Astrocyte of the cerebellum (primary cell): ENCODE measurements at regions not wholly inside any gene's neighbourhood (a gene's known extent, or its start where the extent isn't known, plus 50 kb on each side); places are given as distances from the start of the nearest gene placed in this dataset.

ENCODE experiments used
- DNase-seq: peaks from one replicate; pipeline ENCODE4 v3.0.0-alpha.2; 2011; ENCODE audit warnings: low read depth
- H3K4me3 ChIP-seq: 2 replicates; pipeline ENCODE4 v1.5.1; 2011; ENCODE audit warnings: mild to moderate bottlenecking, low read depth, low read length, moderate library complexity
- CTCF ChIP-seq: IDR thresholded peaks from 2 replicates; pipeline ENCODE4 v1.5.1; 2012; ENCODE audit warnings: low read length, low read depth, moderate library complexity, mild to moderate bottlenecking; ENCODE audit errors: missing control alignments
- in situ Hi-C: cut with HindIII; loops from 2 replicates; pipeline ENCODE4 v1.10.0; 2017; ENCODE audit warnings: low sequenced_read_pairs

DNA sequence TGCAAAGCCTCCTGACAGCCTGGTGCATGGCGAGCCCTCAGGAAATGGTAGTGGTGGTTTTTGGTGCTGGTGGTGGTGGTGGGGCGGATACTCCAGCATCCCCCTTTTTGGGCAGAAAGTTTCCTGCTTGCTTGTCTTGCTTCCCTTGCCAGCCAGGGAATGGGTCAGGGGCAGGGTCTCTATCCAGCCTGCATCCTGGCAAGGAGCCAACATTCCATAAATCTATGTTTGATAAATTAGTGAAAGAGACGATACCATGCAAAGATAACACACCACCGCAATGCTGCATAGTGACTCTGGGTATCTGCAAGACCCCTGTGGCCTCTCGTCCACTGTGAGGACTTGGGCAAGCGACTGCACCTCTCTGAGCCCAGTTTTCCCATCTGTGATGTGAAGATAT is 246.2 kb downstream of the LRFN2 start:
- no peak for TF ChIP-seq CTCF
- in situ Hi-C loops, result no loop called here
- H3K4me3 ChIP-seq, result no peak overlapping the region
- no peak for DNase-seq

DNA sequence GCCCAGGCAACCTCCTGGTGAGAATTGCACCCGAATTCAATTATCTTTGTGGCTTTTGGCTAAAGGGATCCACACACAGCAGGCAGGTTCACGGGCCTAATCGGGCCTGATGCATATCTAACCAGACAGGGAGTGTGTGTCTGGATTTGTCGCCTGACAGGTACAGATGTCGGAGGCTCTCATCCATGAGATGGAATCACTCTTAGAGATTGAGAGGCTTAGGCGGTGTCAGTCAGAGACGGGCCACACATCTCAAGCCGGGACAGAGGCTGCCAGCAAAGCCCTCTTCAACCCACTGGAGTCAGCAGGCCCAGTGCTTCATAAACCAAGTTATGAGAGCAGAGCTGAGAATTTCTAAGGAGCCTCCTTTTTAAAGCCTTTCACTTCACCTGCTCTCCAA is 247.0 kb downstream of the LRFN2 start:
- no peak for TF ChIP-seq CTCF
- in situ Hi-C loops, result no loop called here
- H3K4me3 ChIP-seq, result no peak overlapping the region
- no peak for DNase-seq

GRCh38 chr6:40338306-40338705 is 248.9 kb downstream of the LRFN2 start:
- TF ChIP-seq CTCF, result no peak
- no peak for DNase-seq
- no peak overlapping the region for H3K4me3 ChIP-seq
- in situ Hi-C loops, result no loop called here

DNA sequence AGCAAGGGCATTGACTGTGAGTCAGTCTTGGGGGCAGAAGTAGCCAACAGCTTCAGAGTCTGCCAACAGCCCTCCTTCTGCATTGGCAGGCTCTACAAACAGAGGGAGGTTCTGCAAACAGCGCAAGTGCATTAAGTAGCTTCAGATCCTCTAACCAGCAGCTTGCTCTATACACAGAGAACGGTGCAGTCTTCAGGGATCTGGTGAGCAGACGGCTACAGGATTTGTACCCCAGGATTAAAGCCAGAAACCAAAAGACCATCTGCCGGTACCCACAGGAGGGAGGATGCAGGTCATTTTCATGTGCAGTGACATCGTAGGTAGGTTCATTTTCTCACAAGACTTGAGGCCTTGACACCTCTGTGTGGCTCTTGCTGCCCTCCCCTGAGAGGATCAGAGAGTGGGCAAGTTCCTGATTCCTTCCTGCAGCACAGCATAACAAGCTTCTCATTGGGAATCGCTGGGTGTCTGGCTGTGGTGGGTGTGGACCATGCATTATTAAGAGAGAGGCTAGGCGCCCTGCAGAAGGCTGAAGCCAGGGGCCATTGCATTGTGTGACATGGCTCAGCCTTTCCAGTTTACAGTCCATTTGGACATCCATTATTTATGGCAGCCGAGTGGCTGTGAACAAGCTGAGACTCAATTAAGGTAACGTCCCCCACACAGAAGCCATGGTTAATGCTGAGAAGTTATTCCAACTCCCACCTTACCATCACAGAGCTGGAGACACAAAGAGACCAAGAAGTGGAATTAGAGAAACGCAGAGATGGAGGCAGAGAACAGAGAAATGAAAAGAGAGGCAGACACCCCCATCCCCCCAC is 250.0 kb downstream of the LRFN2 start:
- DNase-seq, result no peak

DNA sequence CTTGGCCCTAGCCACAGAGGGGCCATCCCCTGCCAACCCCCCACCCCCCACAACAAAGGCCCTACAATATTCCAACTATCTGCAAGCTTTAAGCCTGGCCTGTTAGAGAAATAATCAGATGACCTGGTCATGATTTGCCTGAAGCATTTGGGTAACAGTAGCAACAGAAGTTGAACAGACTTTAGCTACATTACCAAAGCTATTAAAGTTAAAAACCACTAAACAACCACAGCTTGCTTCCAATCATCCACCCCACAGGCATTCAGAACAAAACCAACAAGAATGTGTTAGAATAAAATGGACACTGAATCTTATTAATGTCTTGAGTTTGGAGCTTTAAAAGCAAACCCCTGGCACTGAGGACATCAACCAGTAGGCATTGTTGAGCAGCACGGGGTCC is 250.9 kb downstream of the LRFN2 start:
- no peak for TF ChIP-seq CTCF
- DNase-seq, result no peak
- no peak overlapping the region for H3K4me3 ChIP-seq
- in situ Hi-C loops, result no loop called here

More for the DNA sequence above, 250.0 kb downstream of the LRFN2 start:
- no peak for TF ChIP-seq CTCF
- in situ Hi-C loops, result no loop called here
- no peak overlapping the region for H3K4me3 ChIP-seq

GRCh38 chr6:40334496-40335270 is 252.5 kb downstream of the LRFN2 start:
- H3K4me3 ChIP-seq, result no peak overlapping the region
- no peak for DNase-seq
- in situ Hi-C loops, result loop anchor here (5.0 kb wide), 1 partner anchor 38 kb away; no protein-coding TSS in a partner anchor
- no peak for TF ChIP-seq CTCF
